ENCODE measurements at regions not wholly inside any gene's neighbourhood (a gene's known extent, or its start where the extent isn't known, plus 50 kb on each side); places are given as distances from the start of the nearest gene placed in this dataset.

GRCh38 chrX:143304025-143304424 is 213.2 kb downstream of the SPANXN3 start:
- TF ChIP-seq, protein P1, sequence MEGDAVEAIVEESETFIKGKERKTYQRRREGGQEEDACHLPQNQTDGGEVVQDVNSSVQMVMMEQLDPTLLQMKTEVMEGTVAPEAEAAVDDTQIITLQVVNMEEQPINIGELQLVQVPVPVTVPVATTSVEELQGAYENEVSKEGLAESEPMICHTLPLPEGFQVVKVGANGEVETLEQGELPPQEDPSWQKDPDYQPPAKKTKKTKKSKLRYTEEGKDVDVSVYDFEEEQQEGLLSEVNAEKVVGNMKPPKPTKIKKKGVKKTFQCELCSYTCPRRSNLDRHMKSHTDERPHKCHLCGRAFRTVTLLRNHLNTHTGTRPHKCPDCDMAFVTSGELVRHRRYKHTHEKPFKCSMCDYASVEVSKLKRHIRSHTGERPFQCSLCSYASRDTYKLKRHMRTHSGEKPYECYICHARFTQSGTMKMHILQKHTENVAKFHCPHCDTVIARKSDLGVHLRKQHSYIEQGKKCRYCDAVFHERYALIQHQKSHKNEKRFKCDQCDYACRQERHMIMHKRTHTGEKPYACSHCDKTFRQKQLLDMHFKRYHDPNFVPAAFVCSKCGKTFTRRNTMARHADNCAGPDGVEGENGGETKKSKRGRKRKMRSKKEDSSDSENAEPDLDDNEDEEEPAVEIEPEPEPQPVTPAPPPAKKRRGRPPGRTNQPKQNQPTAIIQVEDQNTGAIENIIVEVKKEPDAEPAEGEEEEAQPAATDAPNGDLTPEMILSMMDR (IDR thresholded peaks at IDR 0.05; ENCODE audit: low read length), result no peak
- no peak for TF ChIP-seq EZH2phosphoT487 (IDR thresholded peaks at IDR 0.05; ENCODE audit: low read length)
